ENCODE measurements at regions not wholly inside any gene's neighbourhood (a gene's known extent, or its start where the extent isn't known, plus 50 kb on each side); places are given as distances from the start of the nearest gene placed in this dataset.

DNA sequence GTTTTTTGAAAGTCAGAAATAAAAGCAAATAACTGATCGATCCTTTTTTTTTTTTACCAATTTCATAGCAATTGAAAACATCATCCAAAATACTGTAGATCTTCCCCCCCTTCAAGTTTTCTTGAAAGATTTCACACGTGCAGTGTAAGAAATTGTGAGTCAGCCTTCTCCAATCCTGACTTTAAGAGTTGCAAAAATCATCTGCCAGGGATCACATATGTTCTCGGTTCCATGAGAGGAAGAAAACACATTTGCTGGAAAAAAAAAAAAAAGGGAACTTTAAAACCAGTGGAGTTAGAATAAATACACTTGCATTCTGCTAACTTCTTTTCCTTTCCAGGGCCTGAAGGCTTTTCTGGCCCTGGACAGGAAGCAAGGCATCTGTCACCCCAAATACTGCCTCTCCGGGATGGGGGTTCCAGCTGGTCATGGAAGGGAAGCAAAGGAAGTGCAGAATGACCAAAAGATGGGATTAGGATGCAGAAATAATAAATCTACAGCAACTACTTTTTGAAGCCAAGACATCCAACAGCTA is 198.4 kb upstream of the KIAA1217 start:
- no peak for DNase-seq (ENCODE audit: low read depth)

DNA sequence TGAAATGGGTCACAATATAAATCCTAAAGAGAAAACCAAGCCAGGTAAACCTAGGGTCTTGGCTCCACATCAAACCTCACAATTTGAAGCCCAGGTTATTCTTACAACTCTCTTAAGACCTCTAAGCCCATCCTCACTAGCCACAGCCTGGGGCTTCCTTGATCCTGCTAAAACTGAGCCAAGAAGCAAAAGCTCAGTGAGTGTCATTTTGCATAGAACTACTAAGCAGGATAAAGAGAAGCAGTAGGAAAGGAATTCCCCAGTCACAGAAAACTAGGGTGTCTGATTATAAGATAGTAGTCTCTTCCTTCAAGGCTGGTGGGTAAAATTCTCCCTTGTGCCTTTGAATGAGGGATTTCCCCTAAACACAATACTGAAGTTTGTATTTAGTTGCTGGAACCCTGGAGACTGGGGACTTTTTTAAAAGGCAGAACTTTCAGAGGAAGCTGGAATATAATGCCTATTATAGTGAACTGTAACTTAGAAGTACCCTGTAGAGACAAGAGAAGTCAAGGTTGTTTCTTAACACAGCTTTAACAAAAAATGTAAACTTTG is 196.6 kb upstream of the KIAA1217 start:
- no peak for DNase-seq (ENCODE audit: low read depth)

DNA sequence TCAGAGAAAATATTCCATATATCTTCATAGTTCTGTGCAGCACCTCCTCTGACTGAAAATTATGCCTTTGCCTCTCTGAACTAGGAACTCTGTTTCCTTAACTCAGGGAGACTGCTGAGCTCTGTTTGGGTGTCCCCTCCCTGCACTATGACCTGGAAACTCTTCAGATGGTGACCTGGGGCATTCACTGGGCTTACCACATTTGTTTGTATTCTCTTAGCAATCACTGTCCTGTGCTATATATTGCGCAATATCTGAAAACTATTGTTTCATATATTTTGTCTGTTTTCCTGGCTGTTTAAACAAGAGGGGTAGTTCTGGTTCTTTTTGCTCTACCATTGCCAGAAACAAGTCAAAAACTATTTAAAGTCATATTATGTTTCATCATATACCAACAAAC is 181.8 kb upstream of the KIAA1217 start:
- no peak for DNase-seq (ENCODE audit: low read depth)

DNA sequence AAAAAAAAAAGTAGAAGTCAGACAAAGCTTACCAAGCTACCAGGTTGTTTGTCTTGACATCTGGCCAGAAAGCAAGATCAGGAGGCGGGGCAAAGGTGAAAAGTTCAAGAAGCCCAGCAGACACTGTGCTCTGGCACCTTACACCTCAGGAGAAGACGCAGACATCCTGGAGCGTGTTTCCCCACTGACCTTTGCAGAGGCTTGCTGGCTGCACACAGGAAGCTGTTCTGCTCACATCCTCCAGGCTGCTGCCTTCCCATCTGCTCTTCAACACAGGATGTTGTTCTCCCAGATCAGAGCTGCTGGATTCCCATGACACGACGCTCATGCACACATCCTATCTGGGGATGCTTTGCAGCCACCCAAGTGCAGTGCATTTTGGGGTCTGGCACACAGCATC is 174.4 kb upstream of the KIAA1217 start:
- DNase-seq (ENCODE audit: low read depth): no peak

DNA sequence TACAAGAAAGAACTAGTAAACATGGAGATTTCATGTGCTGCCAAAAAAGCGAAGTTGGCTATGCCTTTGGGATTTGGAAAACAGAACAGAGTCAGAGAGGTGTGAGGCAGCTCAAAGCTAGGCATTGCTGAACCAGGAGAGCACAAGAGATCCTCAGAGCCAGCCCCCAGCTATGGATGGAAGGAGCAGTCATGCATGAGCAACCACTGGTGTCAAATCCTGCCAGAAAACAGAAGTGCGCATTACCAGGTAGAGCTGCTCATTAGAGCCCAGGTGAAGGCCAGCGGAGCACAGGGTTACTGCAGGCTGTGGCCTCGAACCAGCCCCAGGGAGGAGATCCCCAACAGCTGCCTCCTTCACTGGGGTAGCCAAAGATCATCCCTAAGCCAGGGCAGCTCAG is 173.2 kb upstream of the KIAA1217 start:
- DNase-seq (ENCODE audit: low read depth): no peak

GRCh38 chr10:24039315-24039714 is 169.6 kb upstream of the KIAA1217 start:
- no peak for DNase-seq (ENCODE audit: low read depth)

GRCh38 chr10:24039897-24040296 is 169.0 kb upstream of the KIAA1217 start:
- DNase-seq (ENCODE audit: low read depth): no peak

GRCh38 chr10:24041034-24041433 is 167.9 kb upstream of the KIAA1217 start:
- DNase-seq (ENCODE audit: low read depth): no peak

DNA sequence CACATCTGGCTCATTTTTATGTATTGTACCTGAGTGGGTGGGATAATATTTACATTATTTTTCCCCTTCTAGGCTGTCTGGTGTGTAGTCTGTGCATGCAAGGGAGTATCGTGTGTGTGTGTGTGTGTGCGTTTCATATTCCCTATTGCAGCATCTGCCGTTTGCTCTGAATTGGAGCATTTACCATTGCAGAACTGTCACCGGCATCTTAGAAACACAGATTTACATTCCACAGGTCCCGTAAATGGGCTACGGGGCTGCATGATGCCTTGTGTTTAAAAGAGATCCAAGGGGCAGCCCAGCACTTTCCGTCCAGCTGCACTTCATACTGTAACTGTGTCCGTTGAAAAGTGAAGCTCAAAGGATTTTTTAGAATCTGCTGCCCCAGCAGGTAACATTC is 167.1 kb upstream of the KIAA1217 start:
- no peak for DNase-seq (ENCODE audit: low read depth)

DNA sequence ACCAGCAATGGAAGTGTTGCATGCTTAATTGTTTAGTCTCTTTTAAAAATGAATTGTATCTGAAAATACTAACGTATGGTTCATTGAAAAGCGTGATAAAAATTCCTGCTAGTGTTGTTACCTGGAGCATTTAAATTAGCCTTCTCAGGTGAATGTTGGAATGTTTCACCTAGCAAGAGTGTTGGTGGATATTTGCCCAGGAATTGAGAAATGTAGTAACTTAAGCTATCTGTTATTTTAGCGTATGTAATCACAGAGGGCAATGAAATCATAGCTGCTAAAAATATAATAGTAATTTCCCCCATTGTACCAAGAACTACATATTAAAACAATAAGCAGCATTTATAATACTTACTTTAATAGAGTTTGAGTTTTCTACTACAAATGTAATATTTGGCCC is 166.1 kb upstream of the KIAA1217 start:
- DNase-seq (ENCODE audit: low read depth): no peak

- DNase-seq (ENCODE audit: low read depth): no peak
Measured at GRCh38 chr10:24046060-24046459, 162.9 kb upstream of the KIAA1217 start.

DNA sequence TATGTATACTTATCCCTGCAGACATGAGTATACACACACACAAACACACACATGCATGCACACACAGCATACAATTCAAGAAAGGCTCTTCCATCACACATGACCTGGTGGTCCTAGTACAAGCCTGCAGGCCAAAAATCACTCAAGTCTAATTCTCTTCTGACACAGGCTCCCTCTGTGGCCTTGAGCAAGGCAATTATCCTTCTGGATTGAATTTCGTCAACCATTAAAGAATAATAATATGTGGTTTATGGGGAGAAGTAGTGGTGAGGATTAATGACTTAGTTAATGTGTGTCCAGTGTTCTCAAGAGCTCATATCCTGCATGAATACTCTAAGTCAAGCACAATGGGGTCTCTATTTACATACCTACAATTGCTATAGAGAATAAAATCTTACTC is 161.8 kb upstream of the KIAA1217 start:
- no peak for DNase-seq (ENCODE audit: low read depth)

GRCh38 chr10:24054421-24054820 is 154.5 kb upstream of the KIAA1217 start:
- DNase-seq (ENCODE audit: low read depth): no peak

DNA sequence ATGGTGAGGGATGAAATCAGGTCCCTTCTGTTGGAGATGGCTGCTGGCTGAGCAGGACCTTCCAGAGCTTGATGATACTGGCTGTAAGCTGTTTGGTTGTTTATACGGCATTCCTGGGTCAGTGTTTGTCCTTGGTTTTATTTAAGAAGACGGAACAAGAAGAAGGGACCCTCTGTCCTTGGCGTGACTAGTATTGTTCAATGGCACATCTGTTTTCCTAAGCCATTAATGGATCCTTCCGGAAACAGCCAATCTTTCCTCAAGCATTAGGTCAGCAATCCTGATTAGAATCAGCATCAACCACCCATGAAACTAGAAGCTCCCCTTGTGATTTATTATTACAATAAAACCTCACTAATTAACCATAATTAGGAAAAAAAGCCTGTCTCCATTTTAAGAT is 128.7 kb upstream of the KIAA1217 start:
- no peak for DNase-seq (ENCODE audit: low read depth)

- no peak for DNase-seq (ENCODE audit: low read depth)
Measured at GRCh38 chr10:24086296-24087086, 122.4 kb upstream of the KIAA1217 start.

- DNase-seq (ENCODE audit: low read depth): no peak
Measured at GRCh38 chr10:24091256-24091655, 117.7 kb upstream of the KIAA1217 start.

DNA sequence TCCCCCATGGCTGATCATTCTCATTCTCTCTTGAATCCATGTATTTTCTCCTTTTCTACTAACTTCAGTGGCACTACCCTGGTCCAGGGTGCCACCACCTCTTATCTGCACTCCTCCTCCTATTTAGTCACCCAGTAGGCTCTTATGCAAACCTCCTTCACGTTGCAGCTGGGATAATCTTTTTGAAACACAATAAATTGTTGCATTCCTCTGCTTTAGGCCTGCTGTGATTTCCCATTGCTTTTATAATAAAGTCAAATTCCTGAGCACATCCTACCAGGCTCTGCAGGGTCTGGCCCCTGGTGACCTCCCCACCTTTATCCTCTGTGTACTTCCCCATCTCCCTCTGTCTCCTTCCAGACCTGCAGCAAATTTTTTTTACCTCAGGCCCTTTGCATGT is 112.7 kb upstream of the KIAA1217 start:
- no peak for DNase-seq (ENCODE audit: low read depth)

- no peak for DNase-seq (ENCODE audit: low read depth)
Measured at GRCh38 chr10:24097751-24098207, 111.2 kb upstream of the KIAA1217 start.

GRCh38 chr10:24104895-24105294 is 104.0 kb upstream of the KIAA1217 start:
- DNase-seq (ENCODE audit: low read depth): no peak

GRCh38 chr10:24113901-24114300 is 95.0 kb upstream of the KIAA1217 start:
- no peak for DNase-seq (ENCODE audit: low read depth)

DNA sequence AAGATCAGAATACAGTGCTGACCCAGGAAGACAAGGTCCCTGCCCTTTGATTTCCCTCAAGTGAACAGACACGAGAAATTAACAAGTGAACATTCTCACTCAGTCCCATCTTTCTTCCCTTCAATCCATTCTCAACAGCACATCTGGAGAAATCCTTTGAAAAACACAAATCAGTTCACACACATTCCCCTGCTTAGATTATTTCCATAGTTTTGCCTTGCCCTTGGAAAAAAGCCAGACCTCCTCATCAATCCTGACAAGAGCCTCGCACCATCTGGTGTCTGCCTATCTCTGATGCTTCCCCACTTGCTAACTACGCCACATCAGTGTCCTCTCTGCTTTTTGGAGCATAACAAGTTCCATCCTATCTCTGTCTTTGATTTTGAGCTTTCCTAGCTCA is 94.4 kb upstream of the KIAA1217 start:
- DNase-seq (ENCODE audit: low read depth): no peak

GRCh38 chr10:24115403-24115802 is 93.5 kb upstream of the KIAA1217 start:
- no peak for DNase-seq (ENCODE audit: low read depth)

DNA sequence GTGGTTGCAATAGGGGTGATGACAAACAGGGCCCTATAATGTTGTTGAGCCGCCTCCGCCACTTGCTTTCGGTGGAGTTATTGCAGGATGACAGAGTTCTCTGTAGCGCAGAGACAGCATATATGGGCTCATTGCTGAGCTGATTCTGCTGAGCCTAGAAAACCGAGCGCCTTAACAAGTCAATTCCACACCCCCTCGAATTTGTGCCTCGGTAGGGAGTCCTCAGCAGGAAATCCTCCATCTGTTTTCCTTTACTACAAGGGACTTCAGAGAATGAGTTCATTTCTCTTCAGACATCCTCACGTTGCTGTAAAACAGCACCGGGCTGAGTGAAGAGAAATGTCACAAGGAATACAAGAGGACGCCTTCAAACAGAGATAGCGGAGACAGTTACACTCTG is 90.7 kb upstream of the KIAA1217 start:
- no peak for DNase-seq (ENCODE audit: low read depth)

DNA sequence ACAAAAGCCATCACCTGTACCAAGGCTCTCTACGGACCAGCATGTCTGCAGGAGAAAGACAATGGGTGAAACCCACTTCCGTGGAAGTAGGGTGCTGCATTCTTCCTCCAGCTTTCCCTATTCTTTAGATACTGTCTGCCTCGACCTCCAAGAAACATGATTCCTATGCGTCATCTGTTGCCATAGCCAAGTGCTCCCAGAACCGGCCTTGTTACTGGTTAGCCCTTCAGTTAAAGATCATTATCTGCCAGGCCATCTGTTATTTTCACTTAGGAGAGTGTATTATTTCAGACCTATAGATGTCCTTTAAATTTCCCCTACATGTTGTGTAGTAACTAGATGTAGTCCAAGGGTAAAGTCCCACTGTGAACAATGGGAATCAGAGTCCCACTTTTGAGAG is 89.0 kb upstream of the KIAA1217 start:
- no peak for DNase-seq (ENCODE audit: low read depth)

Measured in stromal cell of bone marrow (primary cell).